AG09309 (cell line): ENCODE measurements at regions not wholly inside any gene's neighbourhood (a gene's known extent, or its start where the extent isn't known, plus 50 kb on each side); places are given as distances from the start of the nearest gene placed in this dataset.

Experiments
- DNase-seq: peaks from one replicate; pipeline ENCODE4 v3.0.0-alpha.2; 2010; ENCODE audit warnings: low read depth
- H3K4me3 ChIP-seq: 2 replicates; pipeline ENCODE4 v1.5.1; 2011; ENCODE audit warnings: mild to moderate bottlenecking, low read depth, low read length, moderate library complexity; ENCODE audit not compliant: control insufficient read depth
- TF ChIP-seq, protein P1 (sequence below): IDR thresholded peaks from 2 replicates; pipeline ENCODE4 v1.5.1; 2011; ENCODE audit warnings: mild to moderate bottlenecking, low read depth, low read length, inconsistent platforms; ENCODE audit not compliant: insufficient read depth, control insufficient read depth; ENCODE audit errors: missing control alignments

DNA sequence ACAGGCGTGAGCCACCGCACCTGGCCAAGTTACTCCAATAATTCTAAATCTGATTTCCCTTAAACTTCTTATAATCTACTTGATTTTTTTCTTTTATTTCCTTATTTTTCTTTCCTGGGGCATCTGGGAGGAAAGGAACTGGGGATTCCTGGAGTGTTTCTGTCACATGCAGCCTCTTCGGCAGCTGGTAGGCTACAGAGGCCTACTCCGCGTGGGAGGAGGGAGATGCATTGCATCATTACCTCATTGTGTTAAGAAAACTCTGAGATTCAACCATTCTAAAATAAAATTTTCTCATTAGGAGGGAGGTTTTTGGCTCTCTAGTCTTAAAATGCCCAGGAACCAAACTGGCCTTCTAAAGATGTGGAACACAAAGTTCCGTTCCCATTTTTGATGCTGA is 64.0 kb downstream of the SOX9 start:
- TF ChIP-seq, protein P1, sequence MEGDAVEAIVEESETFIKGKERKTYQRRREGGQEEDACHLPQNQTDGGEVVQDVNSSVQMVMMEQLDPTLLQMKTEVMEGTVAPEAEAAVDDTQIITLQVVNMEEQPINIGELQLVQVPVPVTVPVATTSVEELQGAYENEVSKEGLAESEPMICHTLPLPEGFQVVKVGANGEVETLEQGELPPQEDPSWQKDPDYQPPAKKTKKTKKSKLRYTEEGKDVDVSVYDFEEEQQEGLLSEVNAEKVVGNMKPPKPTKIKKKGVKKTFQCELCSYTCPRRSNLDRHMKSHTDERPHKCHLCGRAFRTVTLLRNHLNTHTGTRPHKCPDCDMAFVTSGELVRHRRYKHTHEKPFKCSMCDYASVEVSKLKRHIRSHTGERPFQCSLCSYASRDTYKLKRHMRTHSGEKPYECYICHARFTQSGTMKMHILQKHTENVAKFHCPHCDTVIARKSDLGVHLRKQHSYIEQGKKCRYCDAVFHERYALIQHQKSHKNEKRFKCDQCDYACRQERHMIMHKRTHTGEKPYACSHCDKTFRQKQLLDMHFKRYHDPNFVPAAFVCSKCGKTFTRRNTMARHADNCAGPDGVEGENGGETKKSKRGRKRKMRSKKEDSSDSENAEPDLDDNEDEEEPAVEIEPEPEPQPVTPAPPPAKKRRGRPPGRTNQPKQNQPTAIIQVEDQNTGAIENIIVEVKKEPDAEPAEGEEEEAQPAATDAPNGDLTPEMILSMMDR, result no peak
- DNase-seq, result no peak
- no peak overlapping the region for H3K4me3 ChIP-seq

DNA sequence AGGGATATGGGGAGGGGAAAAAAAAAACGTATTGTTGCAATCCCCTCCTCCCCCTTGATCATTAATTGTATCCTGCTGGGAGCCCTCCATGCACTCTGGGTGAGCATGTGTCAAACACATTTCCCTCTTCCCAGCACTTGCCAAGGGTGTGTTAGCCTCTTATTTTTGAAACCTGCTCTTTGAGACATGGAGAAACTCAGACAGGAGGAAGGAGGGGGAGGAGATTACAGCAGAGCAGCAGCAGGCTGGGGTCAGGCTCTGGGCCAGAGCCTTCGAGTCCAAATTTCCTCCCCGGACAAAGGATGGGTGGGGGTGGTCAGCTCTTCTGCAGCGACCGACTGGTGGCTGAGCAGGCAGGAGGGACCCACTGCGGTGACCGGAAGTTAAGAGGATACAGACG is 64.7 kb downstream of the SOX9 start:
- TF ChIP-seq, protein P1, result no peak
- no peak overlapping the region for H3K4me3 ChIP-seq
- DNase-seq, result no peak

DNA sequence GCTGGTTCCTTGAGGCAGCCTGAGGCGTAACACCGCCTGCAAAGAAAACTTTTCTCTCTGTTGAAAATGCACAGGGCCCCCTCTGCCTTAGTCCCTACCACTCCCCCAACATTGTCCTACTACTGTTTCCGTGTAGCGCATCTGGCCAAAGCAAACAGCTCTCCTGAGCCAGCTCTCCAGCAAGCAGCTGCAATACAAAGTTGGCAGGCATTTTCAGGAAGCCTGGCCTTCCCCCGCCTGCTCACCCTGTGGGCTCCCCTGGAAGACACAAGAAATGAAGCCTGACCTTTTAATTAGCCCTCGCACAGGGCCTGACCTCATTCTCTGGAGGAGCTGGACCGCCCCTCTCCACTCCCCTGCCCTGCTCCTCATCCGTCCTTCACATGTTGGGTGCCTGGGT is 66.7 kb downstream of the SOX9 start:
- no peak overlapping the region for H3K4me3 ChIP-seq
- DNase-seq, result no peak
- TF ChIP-seq, protein P1, result no peak

DNA sequence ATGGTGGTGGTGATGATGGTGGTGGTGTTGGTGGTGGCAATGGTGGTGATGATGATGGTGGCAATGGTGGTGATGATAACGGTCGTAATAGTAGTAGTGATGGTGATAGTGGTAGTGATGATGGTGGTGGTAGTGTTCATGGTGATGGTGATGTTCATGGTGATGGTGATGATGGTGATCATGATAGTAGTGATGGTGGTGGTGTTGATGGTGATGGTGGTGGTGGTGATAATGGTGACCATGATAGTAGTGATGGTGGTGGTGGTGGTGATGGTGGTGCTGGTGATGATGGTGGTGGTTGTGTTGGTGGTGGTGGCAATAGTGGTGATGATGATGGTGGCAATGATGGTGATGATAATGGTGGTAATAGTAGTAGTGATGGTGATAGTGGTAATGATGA is 68.0 kb downstream of the SOX9 start:
- TF ChIP-seq, protein P1, result no peak

DNA sequence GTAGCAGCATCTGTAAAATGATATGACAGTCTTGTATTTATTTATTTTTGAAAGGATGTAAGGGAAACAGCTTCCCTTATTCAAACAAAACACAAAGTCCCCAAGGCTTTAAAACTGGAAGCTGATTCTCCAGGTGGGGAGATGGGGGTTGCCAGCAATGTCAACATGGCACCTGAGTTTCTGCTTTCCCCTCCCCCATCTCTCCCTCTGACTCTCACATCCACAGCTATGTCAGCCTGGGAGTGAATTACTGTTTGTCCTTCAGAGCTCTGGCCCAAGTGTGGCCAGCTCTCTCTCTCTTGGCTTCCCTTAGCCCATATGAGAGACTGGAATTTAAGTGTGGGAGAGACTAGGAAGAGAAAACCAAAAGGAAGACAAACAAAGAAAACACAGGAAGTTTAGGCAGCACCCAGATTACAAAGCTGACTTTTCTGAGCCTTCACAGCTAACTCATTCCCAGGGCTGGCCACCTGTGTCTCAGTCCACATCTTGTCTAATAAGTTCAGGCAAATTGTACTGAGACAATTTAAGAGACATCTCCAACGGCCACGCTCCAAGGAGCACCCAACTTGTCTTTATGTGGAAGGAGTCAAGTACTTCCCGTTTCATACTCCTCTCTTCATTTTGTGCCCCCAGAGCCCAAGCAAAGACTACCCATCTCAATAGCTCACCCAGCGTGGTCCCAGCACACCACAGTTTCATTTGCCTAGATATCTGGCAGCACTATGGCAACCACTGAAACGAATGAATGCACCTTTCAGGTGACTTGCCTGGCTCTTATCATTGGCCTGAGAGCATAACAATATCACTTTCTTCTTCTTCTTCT is 69.2 kb downstream of the SOX9 start:
- no peak for DNase-seq
- no peak overlapping the region for H3K4me3 ChIP-seq
- TF ChIP-seq, protein P1, result no peak

More for the DNA sequence above, 68.0 kb downstream of the SOX9 start:
- DNase-seq, result no peak
- H3K4me3 ChIP-seq, result no peak overlapping the region

DNA sequence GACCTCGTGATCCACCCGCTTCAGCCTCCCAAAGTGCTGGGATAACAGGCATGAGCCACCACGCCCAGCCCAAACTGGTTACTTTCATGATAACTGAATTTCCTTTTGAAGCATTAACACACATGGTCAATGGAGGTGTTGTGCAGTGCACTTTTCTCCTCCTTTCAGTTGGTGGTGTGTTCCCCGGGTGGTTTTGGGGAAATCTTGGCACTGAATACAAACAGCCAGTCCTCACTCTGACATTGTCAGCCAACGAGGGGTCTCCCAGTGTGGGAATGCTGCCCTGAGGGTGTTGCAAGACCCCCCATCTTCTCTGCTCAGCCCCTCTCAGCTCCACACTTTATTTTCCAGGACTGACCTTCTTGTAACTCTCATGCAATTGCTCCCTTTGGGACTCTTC is 70.5 kb downstream of the SOX9 start:
- H3K4me3 ChIP-seq, result no peak overlapping the region
- DNase-seq, result no peak
- TF ChIP-seq, protein P1, result no peak
